ENCODE measurements at regions not wholly inside any gene's neighbourhood (a gene's known extent, or its start where the extent isn't known, plus 50 kb on each side); places are given as distances from the start of the nearest gene placed in this dataset.

DNA sequence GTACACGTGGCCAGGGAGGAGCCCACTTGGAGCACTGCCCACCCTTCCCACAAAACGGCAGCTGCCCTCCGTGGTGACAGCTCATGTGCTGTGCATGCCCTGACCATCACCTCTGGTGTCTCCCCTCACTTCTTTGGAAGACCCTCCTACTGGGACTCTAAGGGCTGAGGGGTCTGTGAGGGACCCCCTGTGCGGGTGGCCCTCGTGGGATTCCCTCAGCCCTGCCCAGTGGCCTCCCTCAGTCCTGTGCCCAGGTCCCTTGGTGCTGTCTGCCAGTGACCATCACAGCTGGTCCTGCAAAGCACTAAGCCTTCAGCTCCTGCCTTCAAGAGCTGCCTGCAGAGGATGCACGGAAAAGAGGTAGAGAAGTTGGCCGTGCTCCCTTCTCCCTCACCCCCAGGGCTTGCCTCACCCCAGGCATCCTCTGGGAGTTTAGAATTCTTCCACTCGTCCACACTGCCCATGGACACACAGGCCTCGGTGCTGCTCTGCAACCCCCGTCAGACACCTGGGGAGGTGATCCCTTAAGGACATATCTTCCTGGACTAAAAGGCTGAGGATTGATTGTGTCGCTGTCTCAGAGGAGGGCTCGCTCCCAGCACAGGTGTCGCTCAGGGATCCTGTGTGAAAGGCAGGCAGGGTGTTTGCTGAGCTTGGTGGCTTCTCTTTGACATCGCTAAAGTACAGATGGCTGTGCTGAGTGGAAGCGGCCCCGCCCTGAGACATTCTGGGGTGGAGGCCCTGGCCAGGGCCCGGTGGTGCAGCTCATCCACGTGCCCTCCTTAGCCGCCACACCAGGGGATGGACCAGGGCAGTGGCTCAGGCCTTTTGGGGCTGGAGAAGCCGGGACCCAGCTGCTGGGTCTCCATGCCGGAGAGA lies 119.5 kb upstream of the FRMD1 start:
- TF ChIP-seq, protein P1, sequence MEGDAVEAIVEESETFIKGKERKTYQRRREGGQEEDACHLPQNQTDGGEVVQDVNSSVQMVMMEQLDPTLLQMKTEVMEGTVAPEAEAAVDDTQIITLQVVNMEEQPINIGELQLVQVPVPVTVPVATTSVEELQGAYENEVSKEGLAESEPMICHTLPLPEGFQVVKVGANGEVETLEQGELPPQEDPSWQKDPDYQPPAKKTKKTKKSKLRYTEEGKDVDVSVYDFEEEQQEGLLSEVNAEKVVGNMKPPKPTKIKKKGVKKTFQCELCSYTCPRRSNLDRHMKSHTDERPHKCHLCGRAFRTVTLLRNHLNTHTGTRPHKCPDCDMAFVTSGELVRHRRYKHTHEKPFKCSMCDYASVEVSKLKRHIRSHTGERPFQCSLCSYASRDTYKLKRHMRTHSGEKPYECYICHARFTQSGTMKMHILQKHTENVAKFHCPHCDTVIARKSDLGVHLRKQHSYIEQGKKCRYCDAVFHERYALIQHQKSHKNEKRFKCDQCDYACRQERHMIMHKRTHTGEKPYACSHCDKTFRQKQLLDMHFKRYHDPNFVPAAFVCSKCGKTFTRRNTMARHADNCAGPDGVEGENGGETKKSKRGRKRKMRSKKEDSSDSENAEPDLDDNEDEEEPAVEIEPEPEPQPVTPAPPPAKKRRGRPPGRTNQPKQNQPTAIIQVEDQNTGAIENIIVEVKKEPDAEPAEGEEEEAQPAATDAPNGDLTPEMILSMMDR (IDR thresholded peaks at IDR 0.05): no peak
- no peak for TF ChIP-seq POLR2A (IDR thresholded peaks at IDR 0.05)

Measured in heart left ventricle (tissue), 13 donors.